GM21390 (cell line): ENCODE measurements at regions not wholly inside any gene's neighbourhood (a gene's known extent, or its start where the extent isn't known, plus 50 kb on each side); places are given as distances from the start of the nearest gene placed in this dataset.

Source experiments
- ATAC-seq: cut with Tn5 transposase; IDR thresholded peaks from one replicate; pipeline ENCODE4 v1.9.1; 2021; ENCODE audit not compliant: unreplicated experiment

- no peak for ATAC-seq
These were observed 806.3 kb upstream of the IGFBP7 start for GRCh38 chr4:57916479-57916878.

- no peak for ATAC-seq
These were observed 801.0 kb upstream of the IGFBP7 start for GRCh38 chr4:57911203-57911602.

- ATAC-seq, result no peak
These were observed 800.0 kb upstream of the IGFBP7 start for GRCh38 chr4:57910151-57910550.

GRCh38 chr4:57905965-57906364 lies 795.8 kb upstream of the IGFBP7 start:
- no peak for ATAC-seq

GRCh38 chr4:57877047-57877458 lies 766.9 kb upstream of the IGFBP7 start:
- ATAC-seq, result no peak

GRCh38 chr4:57875829-57876392 lies 765.7 kb upstream of the IGFBP7 start:
- no peak for ATAC-seq

- peak; percentile 42 for ATAC-seq
These were observed 756.4 kb upstream of the IGFBP7 start for GRCh38 chr4:57866468-57867171.

GRCh38 chr4:57865264-57865663 lies 755.1 kb upstream of the IGFBP7 start:
- ATAC-seq, result peak; percentile 92

GRCh38 chr4:57854748-57855147 lies 744.6 kb upstream of the IGFBP7 start:
- ATAC-seq, result peak; percentile 85

DNA sequence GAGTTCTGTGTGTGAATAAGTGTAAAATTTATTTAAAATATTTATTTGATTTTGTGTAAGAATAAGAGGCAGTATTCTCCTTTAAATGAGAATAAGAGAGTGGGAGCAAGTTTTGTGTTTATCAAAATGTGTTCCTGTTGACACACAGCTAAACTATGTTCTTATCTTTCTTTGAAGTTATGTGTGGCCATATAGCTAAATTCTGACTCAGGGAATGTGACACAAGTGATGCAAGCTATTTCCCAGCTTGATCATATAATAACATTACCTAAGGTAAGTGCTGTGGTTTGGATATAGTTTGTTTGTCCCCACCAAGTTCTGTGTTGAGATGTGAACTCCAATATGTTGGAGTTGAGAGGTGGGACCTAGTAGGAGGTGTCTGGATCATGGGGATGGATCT lies 740.0 kb upstream of the IGFBP7 start:
- no peak for ATAC-seq

- ATAC-seq, result no peak
These were observed 721.9 kb upstream of the IGFBP7 start for GRCh38 chr4:57832083-57832482.

GRCh38 chr4:57789666-57790065 lies 679.5 kb upstream of the IGFBP7 start:
- no peak for ATAC-seq

GRCh38 chr4:57777876-57778275 lies 667.7 kb upstream of the IGFBP7 start:
- ATAC-seq, result no peak

DNA sequence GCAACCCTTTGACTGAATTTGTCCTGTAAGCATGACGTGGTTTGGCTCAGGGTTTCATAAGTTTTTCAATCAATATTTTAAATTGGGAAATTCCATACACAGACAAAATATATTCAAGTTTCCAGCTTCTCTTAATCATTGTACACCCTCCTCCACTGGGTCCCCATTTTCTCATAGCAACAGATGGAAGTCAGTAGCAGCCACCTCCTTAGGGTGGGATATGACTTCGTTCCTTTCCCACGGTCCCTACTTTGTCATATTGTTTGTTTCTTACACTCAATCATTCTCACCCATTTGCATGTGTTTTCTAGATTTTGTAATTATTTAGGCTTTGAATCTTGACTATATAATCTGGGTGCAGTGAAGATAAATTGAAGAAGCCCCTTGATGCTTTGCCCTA lies 664.5 kb upstream of the IGFBP7 start:
- ATAC-seq, result no peak

GRCh38 chr4:57774171-57774570 lies 664.0 kb upstream of the IGFBP7 start:
- no peak for ATAC-seq

DNA sequence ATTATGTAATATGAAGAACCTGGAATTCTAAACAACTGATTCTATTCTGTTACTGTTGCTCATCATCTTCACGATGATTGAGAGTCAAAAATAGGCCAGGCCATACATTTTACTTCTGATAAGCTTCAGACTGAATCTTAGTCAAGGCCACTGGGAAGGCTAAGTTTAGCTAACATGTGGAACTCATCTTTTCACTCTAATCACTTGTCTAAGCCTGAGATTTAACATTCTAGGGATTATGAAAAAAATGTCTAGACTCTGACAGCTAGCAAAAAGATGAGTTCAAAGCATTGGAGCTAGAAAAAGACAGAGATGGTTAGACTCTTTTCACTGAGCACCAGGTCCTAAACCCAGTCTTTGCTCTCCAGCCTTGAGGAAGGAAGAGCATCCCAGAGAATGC lies 656.2 kb upstream of the IGFBP7 start:
- no peak for ATAC-seq

DNA sequence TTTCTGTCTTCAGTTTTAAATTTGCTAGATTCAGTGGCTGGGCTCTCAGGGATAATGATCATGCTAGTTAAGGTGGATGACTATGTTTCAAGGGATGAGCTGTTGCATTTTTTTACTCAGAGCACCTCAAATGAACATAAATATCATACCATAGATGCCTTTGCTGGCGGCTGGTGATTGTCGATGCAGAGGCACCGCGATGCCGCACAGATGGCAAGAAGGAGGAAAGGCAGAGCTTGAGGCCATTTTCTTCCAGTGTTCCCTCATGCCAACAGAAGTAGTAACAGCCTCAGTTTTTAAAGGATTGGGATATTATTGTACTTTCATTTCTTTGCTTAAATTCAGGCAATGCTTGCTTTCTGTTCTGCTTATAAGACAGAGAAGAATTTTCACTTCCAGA lies 654.7 kb upstream of the IGFBP7 start:
- ATAC-seq, result no peak

DNA sequence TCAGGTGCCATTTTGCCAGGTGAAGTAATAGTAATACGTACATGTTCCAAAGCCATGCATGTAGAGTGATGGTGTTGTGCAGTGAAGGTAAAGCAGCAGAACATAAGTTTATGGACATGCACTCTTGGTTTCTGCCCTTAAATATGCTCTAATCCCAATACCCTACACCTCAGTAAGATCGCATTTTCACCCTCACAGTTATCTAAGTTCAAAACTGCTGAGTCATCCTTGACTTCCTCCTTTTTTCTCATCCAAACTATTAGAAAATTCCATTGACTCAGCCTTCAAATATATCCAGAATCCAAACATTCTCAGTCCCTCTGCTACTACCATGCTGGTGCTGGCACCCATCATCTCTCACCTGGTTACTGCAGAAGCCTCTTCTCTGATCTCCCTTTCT lies 652.9 kb upstream of the IGFBP7 start:
- no peak for ATAC-seq

DNA sequence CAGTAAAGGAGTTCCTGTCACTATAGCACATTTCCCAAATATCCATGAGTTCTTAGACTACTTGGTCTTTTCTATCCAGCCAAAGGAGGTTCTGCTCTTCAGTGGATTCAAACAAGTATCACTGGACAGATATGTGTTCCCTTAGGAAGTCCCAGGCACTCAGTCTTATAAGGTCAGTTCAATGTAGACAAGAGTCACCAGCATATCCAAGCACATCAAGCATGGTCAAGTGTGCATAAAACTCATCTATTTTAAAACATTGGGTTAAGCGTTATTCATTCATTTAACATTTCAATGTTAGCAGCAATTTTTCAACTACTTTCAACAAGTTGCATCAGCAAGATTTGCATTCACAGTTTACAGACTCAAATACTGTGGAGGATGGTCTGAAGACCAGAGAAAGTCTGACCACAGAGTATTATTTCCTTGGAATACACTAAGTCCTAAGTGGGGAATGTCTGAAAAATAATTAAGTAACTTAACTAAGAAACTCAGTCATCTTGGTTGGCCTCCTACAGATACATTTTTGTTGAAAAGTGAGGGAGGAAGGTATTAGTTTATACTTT lies 630.5 kb upstream of the IGFBP7 start:
- no peak for ATAC-seq

- no peak for ATAC-seq
These were observed 626.6 kb upstream of the IGFBP7 start for GRCh38 chr4:57736781-57737180.

DNA sequence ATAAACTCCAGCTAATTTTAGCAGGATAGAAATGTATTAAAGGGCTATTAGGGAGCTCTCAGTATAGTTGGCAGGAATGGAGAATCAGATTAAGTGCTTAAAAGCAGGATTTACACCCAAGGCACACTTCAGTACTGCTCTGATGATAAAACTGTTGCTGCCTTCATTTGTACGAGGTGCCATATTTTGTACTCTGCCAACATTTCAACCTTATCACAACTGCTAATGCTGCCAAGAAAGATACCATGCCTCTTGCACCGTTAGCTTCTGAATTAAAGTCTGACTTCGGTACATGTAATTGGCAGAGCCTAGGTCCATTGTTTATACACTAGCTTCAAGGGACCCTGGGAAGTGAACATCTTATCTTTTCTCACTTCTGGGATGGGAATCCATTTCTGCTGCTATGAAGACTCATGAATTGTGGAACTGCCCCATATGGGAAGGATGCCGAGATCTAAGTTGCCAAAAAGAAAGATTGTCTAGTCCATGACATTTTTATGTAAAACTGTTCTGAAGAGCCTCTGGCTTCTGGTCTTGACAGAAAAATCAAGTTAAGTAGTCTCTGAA lies 624.0 kb upstream of the IGFBP7 start:
- ATAC-seq, result no peak
